RPMI7951 (cell line): ENCODE measurements at regions not wholly inside any gene's neighbourhood (a gene's known extent, or its start where the extent isn't known, plus 50 kb on each side); places are given as distances from the start of the nearest gene placed in this dataset.
"Not testable (repeated sequence)": the region's sequence is repeated elsewhere in the genome, so short reads cannot be mapped to it uniquely, and the experiment has no call there.

ENCODE experiments used
- DNase-seq: peaks from one replicate; pipeline ENCODE4 v3.0.0-alpha.2; 2012; ENCODE audit warnings: low read depth

GRCh38 chr2:37758141-37758601 is 86.7 kb upstream of the CDC42EP3 start:
- DNase-seq = not testable (repeated sequence)

GRCh38 chr2:37759989-37760388 is 88.5 kb upstream of the CDC42EP3 start:
- DNase-seq = not testable (repeated sequence)

GRCh38 chr2:37760471-37760870 is 89.0 kb upstream of the CDC42EP3 start:
- DNase-seq = no peak

GRCh38 chr2:37762281-37762680 is 90.8 kb upstream of the CDC42EP3 start:
- not testable (repeated sequence) for DNase-seq

GRCh38 chr2:37764739-37765138 is 93.3 kb upstream of the CDC42EP3 start:
- DNase-seq = peak; percentile 42

- no peak for DNase-seq
These were observed 94.7 kb upstream of the CDC42EP3 start for GRCh38 chr2:37766106-37766505.

- DNase-seq = no peak
These were observed 95.6 kb upstream of the CDC42EP3 start for GRCh38 chr2:37767046-37767445.

- peak; percentile 98 for DNase-seq
These were observed 96.8 kb upstream of the CDC42EP3 start for GRCh38 chr2:37767959-37768925.

- DNase-seq = no peak
These were observed 98.1 kb upstream of the CDC42EP3 start for GRCh38 chr2:37769551-37769950.

- DNase-seq = peak; percentile 52
These were observed 99.4 kb upstream of the CDC42EP3 start for GRCh38 chr2:37770797-37771196.

GRCh38 chr2:37771600-37772088 is 100.2 kb upstream of the CDC42EP3 start:
- peak; percentile 77 for DNase-seq

GRCh38 chr2:37773371-37774130 is 102.1 kb upstream of the CDC42EP3 start:
- DNase-seq = no peak

GRCh38 chr2:37774171-37774944 is 102.9 kb upstream of the CDC42EP3 start:
- peak; percentile 63 for DNase-seq

GRCh38 chr2:37774976-37775907 is 103.8 kb upstream of the CDC42EP3 start:
- no peak for DNase-seq

GRCh38 chr2:37775908-37776250 is 104.4 kb upstream of the CDC42EP3 start:
- peak; percentile 80 for DNase-seq

GRCh38 chr2:37776487-37776886 is 105.0 kb upstream of the CDC42EP3 start:
- peak; percentile 99 for DNase-seq

GRCh38 chr2:37779139-37779538 is 107.7 kb upstream of the CDC42EP3 start:
- no peak for DNase-seq

- DNase-seq = peak; percentile 53
These were observed 108.4 kb upstream of the CDC42EP3 start for GRCh38 chr2:37779611-37780386.

GRCh38 chr2:37780387-37780676 is 108.9 kb upstream of the CDC42EP3 start:
- peak; percentile 64 for DNase-seq

GRCh38 chr2:37781028-37781427 is 109.6 kb upstream of the CDC42EP3 start:
- peak; percentile 93 for DNase-seq
